Stimulated activated CD4-positive, alpha-beta T cell treated with anti-CD3 and anti-CD28 coated beads, TNF-alpha, amount 100 ng/mL, for 48 hours (primary cell): ENCODE measurements at regions not wholly inside any gene's neighbourhood (a gene's known extent, or its start where the extent isn't known, plus 50 kb on each side); places are given as distances from the start of the nearest gene placed in this dataset.

Experiments used
- DNase-seq, 3 donors: peaks; one replicate each; pipeline ENCODE4 v3.0.0-alpha.2; 2020; ENCODE audit warnings: low read depth in 3 of 3

DNA sequence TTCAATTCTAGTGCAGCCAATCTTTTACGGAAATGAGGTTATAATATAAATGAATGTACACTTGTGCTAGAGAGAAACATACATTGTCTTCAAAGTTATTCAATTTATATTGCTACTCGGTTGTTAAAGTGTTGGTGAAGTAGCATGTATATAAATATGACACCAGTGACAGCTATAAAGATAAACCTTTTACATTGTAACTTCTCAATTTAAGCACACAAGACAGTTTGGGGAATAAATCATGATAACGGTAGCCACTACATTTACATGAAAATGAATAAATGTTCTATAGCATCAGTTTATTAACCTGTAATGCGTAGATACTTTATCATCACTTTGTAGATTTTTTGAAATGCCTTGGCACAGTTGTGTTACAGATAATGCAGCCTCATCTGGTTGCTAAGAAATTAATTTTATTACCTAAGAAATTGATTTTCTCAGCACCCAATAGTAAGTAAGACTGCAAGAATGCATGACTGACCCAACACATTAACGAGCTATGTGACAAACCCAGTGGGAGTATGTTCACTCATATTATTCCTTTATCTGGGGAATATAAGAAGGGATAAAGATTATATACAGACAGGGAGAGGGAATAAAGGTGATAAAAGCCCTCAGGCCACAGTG lies 283.9 kb upstream of the NPVF start:
- no peak for DNase-seq

DNA sequence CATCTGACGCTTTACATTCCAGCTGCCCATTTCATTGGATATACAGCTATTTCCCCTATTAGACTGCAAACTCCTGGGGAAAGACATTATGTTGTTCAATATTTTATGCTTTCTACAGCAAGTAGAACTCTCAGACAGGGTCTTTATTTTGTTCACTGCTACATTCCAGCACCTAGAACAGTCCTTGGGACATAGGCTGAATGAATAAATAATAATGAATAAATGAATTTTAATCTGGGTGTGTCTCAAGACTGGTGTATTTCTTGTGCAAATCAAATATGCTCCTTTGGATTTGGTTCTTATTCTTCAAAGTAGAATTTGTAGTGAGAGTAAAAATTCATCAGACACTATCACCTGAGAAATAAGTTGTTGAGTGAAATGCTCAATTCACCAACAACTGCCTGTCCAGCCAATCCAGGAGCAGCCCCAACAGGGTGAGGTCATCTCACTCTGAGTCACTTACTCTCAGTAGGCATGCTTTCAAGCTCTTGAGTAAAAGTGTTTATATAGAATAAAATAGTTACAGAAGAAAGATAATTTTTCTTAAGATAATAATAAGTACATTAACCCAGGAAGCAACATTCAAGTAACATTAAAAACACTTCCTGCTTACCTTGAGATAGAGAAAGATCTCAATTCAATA lies 287.5 kb upstream of the NPVF start:
- no peak for DNase-seq

DNA sequence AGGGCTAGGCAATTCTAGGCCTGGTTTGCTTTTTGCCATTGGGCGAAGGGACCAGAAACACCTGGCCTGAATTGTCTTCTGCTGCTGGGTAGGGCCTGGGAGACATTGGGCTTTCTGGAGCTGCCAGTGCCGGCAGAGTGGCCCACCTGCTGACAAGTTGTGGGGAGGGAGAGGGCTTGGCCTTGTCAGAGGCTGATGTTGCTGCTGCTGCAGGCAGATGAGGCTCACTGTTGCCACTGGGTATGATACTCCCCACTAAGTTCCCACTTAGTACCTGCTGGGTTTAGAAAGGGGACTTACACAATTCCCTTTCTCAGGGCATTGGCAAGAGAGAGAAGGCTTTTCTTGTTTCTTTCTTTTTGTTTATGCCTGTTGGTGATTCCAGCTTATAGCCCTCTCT lies 289.6 kb upstream of the NPVF start:
- DNase-seq, result no peak

DNA sequence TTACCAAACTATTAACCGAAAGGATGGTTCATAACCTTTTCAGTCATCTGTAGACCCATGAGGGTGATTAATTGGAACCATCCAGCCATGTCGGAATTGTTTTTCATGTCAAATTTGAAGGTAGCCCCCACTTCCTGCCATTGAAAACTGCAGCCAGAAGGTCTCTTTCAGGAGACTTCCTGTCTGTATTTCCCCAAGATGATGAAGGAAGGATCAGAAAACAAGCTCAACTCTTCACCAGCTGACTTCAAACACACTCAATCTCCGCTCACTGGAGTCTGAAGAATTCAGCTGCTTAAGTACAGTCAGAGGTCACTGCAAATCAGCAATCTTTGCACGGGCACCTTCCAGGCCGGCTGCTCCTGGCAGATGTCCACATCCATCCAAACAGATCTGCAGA lies 291.7 kb upstream of the NPVF start:
- no peak for DNase-seq

DNA sequence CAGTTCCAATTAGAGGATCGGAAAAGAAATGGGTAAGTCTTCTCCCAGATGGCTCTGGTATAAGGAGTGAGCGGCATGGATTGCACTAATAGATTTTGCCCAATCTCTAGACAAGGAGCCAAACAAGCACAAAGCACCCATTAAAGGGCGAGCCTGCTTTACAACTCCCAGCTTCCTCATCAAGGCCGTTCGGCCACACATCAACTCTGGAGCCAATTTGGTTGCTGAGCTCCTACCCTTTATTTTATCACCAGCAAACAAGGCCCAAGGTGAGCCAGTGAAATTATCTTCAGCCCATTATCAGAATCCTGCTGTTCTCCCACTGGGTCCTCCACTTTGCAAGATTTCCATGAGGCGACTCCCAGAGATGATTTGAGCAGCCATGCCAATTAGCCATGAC lies 292.2 kb upstream of the NPVF start:
- no peak for DNase-seq

DNA sequence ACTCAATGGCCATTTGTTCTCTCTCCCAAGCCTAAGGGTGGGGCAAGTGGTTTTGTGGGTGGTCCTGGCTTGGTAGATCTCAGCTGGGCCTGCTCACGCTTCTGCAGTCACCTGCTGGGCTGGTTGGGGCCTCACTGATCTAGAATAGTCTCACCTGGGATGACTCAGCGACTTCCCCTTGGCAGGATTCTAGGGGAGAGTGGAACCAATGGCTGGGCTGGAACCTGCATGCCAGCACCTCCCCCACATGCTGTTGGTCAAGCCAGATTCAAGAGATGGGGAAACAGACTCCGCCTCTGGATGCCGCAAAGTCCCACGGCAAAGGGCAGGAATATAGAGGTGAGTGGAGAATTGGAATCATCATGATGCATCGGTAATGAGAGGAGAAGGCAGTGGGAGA lies 292.9 kb upstream of the NPVF start:
- no peak for DNase-seq

DNA sequence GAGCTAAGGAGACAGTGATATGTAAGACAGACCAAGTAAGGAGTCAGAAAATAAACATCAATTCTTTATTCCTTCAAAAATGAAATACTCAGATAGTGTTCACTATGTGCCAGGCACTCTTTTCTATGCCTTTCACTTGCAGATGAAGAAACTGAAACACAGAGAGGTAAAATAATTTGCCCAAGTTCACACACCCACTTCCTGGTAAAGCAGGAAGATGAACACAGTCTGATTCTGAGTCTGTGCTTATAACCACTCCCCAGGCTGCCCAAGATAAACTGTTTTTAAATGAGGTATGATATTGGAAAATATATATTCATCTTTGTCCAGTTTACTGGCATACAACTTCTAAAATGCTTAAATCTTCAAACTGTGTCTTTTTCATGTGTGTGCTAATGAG lies 294.4 kb upstream of the NPVF start:
- no peak for DNase-seq

DNA sequence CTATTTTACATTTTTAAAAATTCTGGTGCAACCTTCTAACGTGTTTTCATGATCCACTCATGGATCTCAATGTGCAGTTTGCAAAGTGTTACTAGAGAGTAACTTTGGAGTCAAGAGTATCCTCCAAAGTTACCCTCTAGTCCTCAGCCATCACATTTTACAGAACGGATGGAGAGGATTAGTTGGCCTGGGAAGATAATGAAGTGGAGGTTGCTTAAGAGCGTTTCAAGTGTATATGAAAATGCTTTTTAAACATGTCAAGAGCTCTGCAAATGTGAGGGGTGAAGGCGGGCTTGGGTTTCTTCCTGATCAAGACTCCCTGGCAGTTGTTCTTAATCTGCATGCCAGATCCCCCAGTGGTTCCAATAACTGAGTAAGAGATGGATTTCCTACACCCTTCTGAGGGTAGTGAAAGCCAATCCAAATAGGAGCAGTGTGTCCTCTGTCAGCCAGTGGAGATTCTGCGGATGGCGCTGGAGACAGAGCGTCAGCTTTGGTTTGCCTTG lies 299.4 kb upstream of the NPVF start:
- DNase-seq, result no peak

DNA sequence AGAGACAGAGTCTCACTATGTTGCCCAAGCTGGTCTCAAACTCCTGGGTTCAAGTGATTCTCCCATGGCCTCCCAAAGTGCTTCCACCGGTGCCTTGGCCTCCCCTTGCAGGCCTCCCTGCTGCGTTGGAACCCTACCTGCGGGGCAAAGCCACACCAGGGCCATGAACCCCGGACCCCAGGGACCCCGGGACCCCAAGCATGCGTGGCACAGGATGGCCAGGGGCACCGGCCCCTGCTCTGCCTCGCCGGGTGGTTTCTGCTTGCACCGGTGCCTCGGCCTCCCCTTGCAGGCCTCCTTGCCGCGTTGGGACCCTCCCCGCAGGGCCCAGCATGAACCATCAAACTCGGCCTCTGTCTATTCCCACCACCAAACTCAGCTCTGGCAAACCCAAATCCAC lies 301.0 kb upstream of the NPVF start:
- DNase-seq, result no peak

DNA sequence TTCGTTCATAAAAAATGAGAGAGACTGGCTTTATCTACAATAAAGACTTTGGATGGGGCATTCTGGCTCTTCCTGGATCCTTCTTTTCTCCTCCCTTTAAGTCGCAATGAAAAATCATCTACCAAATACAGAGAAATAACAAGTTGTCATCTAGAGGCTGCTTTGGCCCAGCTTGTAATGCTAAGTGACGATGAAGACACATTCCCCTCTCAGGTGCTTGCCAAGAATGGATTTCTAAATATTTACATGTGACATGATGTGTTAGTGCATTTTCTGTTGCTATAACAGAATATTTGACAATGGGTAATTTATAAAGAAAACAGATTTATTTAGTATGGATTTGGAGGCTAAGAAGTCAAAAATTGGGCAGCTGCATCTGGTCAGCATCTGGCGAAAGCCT lies 308.6 kb upstream of the NPVF start:
- no peak for DNase-seq

DNA sequence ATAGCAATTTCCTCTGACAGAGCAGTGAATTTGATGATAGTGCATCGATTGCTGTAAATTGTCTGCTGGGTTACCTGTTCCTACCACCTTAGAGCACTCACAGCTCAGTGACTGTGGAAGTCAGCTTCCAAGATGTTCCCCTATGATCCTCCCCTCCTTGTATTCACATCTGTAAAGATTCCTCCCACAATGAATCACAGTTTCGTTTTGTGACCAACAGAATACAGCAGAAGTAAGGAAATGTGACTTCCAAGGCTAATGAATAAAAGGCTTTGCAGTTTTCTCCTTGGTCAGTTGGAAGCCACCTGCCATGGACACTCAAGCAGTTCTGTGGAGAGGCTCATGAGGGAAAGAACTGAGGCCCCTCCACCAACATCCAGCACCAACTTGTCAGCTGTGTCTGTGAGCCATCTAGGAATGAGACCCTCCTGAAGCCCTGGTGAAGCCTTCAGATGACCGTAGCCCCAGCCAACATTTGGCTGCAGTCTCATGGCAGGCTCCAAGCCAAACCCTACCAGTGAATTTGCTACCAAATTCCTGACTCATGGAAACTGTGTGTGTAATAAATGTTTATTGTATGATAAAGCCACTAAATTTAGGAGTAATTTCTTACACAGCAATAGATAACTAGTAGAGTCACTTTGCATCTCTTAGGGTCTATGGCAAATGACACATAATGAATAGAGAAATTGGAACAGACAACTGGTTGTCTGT lies 309.5 kb upstream of the NPVF start:
- no peak for DNase-seq

DNA sequence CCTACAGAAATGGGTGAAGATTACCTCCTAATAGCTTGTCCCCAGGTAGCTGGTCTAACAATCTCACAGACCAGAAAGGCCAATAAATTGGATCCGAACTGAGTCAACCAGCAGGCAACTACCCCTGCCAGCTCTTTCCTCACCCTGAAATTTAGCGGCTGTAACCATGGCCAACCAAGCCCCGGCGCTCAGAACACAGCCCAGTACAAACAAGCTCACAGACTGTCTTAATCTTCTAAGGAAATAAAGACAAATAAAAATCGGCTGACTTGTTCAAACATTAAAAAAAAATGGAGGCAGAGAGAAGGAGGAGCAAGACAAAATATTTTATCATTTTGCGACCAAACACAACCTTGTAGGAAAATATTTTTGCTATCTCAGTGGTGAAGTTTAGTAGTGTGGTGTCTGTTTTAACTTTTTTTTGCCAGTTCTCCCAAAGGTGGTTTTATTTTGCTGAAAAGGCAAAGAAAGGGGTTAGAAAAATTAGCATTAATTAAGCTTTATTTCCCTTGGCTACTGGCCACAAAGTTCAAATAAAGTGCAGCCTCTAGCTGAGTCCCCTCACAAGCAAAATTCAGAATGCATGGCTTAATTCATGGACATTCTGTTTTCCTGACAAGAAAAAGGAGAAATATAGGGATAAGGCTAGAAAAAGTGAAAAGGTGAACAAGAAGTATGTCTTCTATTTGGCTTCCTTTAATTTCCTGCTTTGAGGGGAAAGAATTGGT lies 313.0 kb upstream of the NPVF start:
- DNase-seq, result no peak

DNA sequence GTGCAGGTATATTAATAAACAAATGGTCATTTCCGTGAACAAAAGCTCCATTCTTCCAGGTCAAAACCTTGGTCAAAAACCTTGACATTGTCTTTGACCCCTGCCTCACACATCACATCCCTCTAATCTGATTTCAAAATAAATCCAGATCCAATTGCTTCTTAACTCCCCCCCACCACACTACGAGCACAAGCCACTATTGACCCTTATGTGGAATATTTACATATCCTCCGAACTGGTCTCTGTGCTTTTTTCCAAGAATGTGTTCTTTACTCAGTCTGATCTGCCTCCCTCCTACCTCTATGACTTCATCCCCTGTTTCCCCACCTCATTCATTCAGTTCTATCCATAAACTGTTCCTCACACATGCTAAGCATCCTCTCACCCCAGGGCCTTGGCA lies 313.6 kb upstream of the NPVF start:
- no peak for DNase-seq

DNA sequence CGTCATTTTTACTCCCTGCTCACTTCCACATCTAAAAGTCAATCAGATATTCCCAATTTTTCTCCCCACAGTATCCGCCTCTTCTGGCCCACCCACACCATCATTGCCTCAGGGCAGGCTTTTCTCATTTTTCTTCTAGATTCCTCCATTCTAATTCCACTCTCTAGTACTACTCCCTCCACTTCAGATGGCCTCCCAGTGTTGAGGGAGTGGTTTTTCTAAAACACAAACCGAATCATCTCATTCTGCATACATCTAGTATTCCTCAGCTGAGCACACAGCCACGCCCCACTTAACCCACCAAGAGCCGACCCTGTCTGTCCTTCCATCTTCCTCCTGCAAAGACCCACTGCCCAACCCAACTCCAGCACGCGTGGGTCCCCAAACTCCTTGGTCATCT lies 314.9 kb upstream of the NPVF start:
- no peak for DNase-seq

DNA sequence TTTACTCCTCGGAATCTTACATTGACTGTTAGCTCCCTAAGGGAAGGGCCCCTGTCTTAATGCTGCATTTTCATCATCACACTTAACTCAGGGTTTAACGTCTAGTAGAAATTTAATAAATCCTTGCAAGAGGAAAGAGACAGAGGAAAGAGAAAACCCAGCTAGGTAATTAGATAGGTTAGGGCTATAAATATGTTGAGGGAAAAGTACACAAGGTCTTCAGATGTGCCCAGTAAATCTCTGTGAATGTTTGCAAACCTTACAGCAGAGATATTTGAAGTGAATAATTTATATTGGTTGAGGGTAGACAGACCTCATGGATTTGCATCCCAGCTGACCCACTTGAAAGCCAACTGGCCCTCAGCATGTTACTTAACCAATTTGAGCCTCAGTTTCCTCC lies 315.5 kb upstream of the NPVF start:
- no peak for DNase-seq

DNA sequence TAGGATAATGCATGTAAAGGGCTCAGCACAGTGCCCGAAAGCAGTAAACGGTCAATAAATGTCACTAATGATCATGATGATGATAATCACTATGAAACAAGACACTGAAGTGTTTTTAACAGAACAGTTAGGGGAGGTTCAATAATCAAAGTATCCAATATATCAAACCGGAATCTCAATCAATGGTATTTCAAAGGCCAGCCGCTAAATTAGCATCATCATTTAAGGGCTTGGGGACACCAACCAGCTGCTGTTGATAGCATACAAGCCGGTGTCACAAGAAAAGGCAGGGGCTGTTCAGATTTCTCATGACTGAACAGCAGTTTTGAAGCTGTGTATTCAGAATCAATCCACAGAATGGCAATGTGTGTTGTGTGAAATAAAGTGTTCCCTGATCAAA lies 316.0 kb upstream of the NPVF start:
- no peak for DNase-seq

DNA sequence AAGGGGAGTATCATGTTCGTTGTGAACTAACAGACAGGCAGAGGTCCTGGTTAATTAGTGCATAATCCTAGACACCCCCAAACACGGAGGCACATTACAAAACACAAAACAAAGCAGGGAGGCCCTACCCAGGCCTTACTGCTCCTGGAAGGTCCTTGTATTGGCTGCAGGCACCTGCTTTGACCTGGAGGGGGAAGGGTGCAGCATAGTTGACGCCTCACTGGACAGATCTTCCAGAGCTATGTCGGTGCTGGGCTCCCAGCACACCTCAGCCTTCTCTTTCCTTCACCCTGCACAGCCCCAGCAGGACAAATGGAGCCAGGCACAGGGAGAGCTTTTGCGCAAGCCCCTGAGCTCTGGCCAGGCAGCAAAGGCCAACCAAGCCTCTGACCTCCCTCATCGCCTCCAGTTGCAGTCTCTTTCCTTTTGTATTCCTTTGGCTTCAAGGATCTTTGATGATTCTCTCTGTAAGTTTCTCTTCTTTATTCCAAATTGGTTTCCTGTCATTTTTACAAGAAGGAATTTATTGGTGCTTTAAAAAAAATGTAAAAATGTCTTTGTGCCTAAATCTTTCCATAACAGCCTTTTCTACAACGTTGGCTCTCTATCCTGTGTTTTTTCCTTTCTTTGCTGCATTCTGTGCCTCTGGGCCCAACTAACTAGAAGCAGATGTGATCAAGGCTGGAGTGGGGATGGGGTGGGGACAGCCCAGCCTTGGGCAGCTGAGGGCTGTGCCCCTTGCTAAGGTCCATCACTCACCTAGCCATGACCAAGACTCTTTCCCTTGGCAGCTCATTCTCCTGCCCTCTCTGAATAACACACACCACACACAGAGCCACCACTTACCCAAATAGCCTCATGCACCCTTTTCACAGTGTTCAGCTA lies 317.1 kb upstream of the NPVF start:
- DNase-seq, result no peak

DNA sequence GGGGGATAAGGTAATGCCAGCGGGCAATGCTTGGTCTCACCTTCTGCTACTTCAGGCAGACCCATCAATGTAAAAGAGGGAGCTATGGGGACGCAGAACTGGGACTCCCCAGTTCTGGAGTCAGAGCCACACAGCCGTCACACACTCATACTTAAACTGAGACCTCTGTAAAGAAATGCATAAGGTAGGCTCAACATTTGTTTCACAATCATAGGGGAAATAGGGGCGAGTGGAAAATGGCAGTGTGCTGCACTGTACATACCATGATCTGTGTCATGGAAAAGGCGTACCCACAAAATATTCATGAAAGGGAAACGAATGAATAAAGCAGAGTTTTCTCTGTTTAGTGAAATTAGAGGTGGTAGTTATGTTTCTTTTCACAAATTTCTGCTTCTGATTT lies 318.0 kb upstream of the NPVF start:
- DNase-seq, result no peak

DNA sequence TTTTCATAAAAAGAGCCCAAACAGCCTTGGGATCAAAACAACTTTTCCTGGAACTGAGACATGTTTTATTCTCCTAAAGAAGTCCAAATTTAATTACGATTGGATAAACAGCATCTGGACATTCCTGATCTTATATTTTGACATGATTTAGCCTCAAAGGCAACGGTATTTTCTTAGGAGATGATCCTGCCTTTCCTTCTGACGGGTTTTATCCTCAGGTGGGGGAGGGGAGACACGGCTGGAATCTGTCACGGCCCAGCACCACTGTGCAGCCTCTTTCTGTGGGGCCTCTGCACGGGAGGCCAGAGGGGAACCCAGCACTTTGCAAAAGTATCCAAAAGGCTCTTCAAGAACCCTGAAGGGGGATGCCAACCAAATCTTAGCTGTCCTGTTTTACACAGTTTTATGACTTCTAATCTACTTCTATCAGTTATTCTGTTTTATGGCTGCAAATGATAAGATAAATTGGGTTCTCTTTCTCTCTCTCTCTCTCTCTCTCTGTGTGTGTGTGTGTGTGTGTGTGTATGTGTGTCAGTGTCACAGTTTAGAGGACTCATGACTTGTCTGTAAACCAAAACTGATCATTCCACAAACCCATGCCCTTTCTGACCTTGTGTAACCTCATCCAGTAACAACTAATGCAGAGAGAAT lies 321.1 kb upstream of the NPVF start:
- DNase-seq, result no peak

DNA sequence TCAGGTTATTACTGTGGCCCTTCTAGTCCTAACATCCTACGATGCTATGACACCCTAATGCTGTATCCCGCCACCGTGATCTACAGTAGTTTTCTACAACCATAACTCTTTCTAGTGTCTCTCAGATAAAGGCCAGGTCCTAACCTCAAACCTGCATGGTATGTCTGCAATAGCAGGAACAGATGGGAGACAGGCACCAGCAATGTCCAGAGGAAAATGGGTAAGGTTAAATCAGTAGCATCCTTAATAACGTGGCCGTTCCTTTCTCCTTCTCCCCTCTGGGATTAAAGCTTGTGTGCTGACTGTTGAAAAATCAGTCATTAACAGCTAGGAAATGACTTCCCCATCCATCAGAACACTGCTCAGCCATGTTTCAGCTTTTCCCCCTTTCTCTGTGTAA lies 321.9 kb upstream of the NPVF start:
- DNase-seq, result no peak

DNA sequence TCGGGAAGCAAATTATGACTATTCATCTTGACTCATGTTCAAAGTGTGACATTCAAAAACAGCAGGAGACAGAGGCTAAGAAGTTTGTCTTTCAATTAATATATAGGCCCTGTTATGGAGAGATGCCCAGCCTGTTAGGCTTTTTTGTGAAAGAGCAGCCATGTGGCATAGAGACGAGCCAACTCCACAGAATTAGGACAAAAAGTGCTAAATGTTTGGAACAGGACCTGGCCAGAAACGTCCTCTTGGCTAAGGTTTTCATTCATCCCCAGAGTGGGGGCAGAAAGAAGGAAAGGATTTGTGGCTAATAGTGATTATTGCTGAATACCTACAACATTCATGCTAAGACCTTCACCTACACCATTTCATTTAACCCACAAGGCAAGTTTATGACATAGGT lies 324.7 kb upstream of the NPVF start:
- DNase-seq, result no peak
